M059J (cell line): ENCODE measurements at regions not wholly inside any gene's neighbourhood (a gene's known extent, or its start where the extent isn't known, plus 50 kb on each side); places are given as distances from the start of the nearest gene placed in this dataset.

Experiments
- DNase-seq: peaks from one replicate; pipeline ENCODE4 v3.0.0-alpha.2; 2012; ENCODE audit warnings: low read depth

DNA sequence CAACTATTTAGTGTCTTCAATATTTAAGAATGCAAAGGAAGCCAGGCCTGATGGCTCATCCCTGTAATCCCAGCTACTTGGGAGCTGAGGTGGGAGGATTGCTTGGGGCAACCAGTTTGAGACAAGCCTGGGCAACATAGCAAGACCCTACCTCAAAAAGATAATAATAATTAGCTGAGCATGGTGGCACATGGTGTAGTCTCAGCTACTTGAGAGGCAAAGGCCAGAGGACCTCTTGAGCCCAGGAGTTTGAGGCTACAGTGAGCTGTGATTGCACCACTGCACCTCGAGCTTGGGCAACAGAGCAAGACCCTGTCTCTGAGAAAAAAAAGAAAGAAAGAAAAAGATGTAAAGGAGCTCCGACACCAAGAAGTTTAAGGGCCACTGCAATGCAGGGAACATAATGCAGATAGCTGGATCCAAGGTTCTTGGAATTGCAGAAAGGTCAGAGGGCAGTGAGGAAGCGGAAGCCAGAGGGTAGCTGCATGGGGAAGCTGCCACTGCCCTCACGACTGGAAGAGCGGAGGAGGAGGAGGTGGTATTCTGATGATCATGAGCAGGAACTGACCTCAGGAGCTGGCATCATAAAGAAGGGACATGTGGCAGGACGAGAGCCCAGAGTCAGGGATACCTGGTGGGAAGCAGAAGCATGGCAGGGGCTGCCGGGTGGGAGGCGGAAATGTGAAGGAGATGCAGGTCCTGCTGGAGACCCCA is 60.2 kb upstream of the PODXL start:
- DNase-seq = no peak

- DNase-seq = no peak
Measured at GRCh38 chr7:131613909-131614308, 57.5 kb upstream of the PODXL start.

- DNase-seq = peak; percentile 60
Measured at GRCh38 chr7:131610007-131610406, 53.6 kb upstream of the PODXL start.

GRCh38 chr7:131608116-131608500 is 51.7 kb upstream of the PODXL start:
- no peak for DNase-seq

- DNase-seq = no peak
Measured at GRCh38 chr7:131607291-131608115, 51.1 kb upstream of the PODXL start.

DNA sequence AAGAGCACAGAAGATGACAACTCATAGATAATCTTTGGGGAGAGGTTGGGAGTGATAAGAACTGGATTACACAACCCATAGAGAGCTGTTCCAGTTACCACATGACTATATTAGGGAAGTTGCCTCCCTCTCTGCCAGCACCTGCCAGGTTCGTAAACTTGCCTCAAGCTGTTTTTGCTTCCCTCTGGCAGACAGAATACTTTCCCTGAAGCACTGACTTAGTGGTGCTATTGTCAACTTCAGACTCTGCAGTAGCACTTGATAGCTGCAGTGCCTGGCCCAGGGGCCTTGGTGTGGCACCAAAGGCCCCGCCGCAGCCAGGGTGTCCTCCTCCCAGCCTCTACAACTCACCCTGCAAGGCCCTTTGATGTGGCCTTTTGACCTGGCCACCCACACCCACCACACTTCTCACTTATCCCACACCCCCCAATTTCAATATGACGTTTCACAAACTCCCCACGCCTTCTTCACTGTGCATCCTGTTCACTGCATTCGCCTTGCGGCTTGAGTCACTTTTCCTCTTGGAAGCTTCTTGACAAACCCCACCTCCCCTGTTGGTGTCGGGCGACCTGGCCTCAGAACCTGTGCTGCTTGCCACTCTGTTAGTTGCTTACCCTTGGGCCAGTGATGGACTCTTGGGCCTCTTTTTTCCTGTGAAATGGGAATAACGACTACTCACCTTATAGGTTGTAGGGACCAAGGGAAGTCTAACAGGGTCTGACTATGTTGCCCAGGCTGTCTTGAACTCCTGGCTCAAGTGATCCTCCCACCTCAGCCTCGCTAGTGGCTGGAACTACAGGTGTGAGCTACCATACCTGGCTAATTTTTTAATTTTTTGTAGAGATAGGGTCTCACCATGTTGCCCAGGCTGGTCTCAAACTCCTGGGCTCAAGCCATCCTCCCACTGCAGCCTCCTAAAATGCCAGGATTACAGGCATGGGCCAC is 50.2 kb upstream of the PODXL start:
- DNase-seq = peak; percentile 76
